ENCODE measurements at regions not wholly inside any gene's neighbourhood (a gene's known extent, or its start where the extent isn't known, plus 50 kb on each side); places are given as distances from the start of the nearest gene placed in this dataset.

DNA sequence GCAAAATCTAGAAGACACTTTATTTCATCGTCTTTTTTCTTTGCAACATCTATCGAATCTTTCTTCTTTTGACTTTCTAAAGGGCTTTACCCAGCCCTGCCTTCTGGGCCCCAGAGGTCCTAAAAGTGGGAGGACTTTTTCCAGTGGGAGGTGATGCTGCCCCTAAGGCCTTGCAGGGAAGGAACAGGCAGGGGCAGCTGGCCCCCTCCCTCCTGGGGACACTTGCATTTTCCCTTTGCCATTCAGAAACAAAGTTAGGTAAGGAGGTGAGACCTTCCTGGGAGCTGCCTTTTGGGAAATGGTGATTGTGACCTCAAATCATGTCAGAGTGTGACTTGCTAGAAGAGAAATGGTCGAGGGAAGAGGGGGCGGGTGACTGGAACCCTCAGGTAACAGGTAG, 132.7 kb downstream of the GLI2 start:
- H3K9me3 ChIP-seq (ENCODE audit: control insufficient read depth, insufficient read depth, low read length): no peaks in the 10 kb centered on the region
- H3K27me3 ChIP-seq (ENCODE audit: control insufficient read depth, insufficient read depth, low read length): no peaks in the 10 kb centered on the region
- H3K4me1 ChIP-seq (ENCODE audit: control insufficient read depth, insufficient read depth, low read length): peaks cover 34% of the 10 kb centered on the region
- no peak overlapping the region for H3K4me3 ChIP-seq (ENCODE audit: low read depth, low read length)
- H3K27ac ChIP-seq (ENCODE audit: low read depth, low read length): peak overlapping the region; percentile 26
- H3K36me3 ChIP-seq (ENCODE audit: control insufficient read depth, insufficient read depth, low read length): no peaks in the 10 kb centered on the region
- no peak overlapping the region for H3K9ac ChIP-seq (ENCODE audit: low read depth, low read length)

- H3K4me3 ChIP-seq (ENCODE audit: low read depth, low read length): no peak overlapping the region
- no peaks in the 10 kb centered on the region for H3K36me3 ChIP-seq (ENCODE audit: control insufficient read depth, insufficient read depth, low read length)
- H3K27ac ChIP-seq (ENCODE audit: low read depth, low read length): no peak overlapping the region
- H3K27me3 ChIP-seq (ENCODE audit: control insufficient read depth, insufficient read depth, low read length): no peaks in the 10 kb centered on the region
- peaks cover 34% of the 10 kb centered on the region for H3K4me1 ChIP-seq (ENCODE audit: control insufficient read depth, insufficient read depth, low read length)
- H3K9me3 ChIP-seq (ENCODE audit: control insufficient read depth, insufficient read depth, low read length): no peaks in the 10 kb centered on the region
- no peak overlapping the region for H3K9ac ChIP-seq (ENCODE audit: low read depth, low read length)
These were observed 133.5 kb downstream of the GLI2 start for GRCh38 chr2:120869036-120869729.

- Histone ChIP-seq H3K4me3 (ENCODE audit: low read depth, low read length) (no peak overlapping the region), H3K27ac (ENCODE audit: low read depth, low read length) (no peak overlapping the region), H3K4me1 (ENCODE audit: control insufficient read depth, insufficient read depth, low read length) (peaks cover 40% of the 10 kb centered on the region)
These were observed 134.2 kb downstream of the GLI2 start for GRCh38 chr2:120869730-120870466.

GRCh38 chr2:120870467-120870788, 134.8 kb downstream of the GLI2 start:
- no peaks in the 10 kb centered on the region for H3K36me3 ChIP-seq (ENCODE audit: control insufficient read depth, insufficient read depth, low read length)
- H3K9ac ChIP-seq (ENCODE audit: low read depth, low read length): no peak overlapping the region
- no peaks in the 10 kb centered on the region for H3K27me3 ChIP-seq (ENCODE audit: control insufficient read depth, insufficient read depth, low read length)
- no peaks in the 10 kb centered on the region for H3K9me3 ChIP-seq (ENCODE audit: control insufficient read depth, insufficient read depth, low read length)
- H3K4me3 ChIP-seq (ENCODE audit: low read depth, low read length): no peak overlapping the region
- H3K4me1 ChIP-seq (ENCODE audit: control insufficient read depth, insufficient read depth, low read length): peaks cover 40% of the 10 kb centered on the region
- H3K27ac ChIP-seq (ENCODE audit: low read depth, low read length): no peak overlapping the region

More at GRCh38 chr2:120869730-120870466, 134.2 kb downstream of the GLI2 start:
- no peak overlapping the region for H3K9ac ChIP-seq (ENCODE audit: low read depth, low read length)
- H3K9me3 ChIP-seq (ENCODE audit: control insufficient read depth, insufficient read depth, low read length): no peaks in the 10 kb centered on the region
- H3K27me3 ChIP-seq (ENCODE audit: control insufficient read depth, insufficient read depth, low read length): no peaks in the 10 kb centered on the region
- H3K36me3 ChIP-seq (ENCODE audit: control insufficient read depth, insufficient read depth, low read length): no peaks in the 10 kb centered on the region

DNA sequence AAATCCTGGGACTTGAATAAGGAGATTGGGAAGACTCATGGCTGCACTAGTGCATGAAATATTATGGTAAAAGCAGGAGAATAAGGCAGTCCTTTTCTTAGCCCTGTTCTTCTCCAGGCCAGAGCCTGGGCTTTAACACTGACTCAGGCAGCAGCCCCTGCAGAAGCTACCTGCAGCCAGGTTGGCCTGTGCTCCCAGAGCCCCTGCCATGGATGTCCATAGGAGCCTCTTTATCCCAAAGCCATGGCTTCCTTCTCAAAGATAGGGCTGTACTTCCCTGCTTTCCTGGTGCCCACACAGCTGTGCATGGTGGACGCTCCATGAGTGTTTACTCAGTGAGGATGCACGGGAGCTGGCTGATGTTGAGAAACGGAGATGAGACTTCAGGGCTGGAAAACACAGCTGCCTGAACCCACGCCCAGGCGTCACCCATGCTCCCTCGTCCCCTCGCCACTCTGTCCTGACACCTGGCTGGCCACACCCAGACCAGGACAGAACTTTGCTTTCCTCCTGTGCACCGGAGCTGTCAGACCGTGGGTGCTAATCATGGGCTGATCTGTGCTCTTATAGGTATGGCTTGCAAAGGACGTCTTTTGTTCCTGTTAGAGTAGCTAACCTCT, 135.5 kb downstream of the GLI2 start:
- H3K4me1 ChIP-seq (ENCODE audit: control insufficient read depth, insufficient read depth, low read length): peaks cover 39% of the 10 kb centered on the region
- H3K9ac ChIP-seq (ENCODE audit: low read depth, low read length): no peak overlapping the region
- H3K27ac ChIP-seq (ENCODE audit: low read depth, low read length): no peak overlapping the region
- H3K36me3 ChIP-seq (ENCODE audit: control insufficient read depth, insufficient read depth, low read length): no peaks in the 10 kb centered on the region
- H3K27me3 ChIP-seq (ENCODE audit: control insufficient read depth, insufficient read depth, low read length): no peaks in the 10 kb centered on the region
- no peaks in the 10 kb centered on the region for H3K9me3 ChIP-seq (ENCODE audit: control insufficient read depth, insufficient read depth, low read length)
- no peak overlapping the region for H3K4me3 ChIP-seq (ENCODE audit: low read depth, low read length)

GRCh38 chr2:120871881-120872620, 136.4 kb downstream of the GLI2 start:
- H3K4me3 ChIP-seq (ENCODE audit: low read depth, low read length): no peak overlapping the region
- H3K9ac ChIP-seq (ENCODE audit: low read depth, low read length): no peak overlapping the region
- H3K4me1 ChIP-seq (ENCODE audit: control insufficient read depth, insufficient read depth, low read length): peaks cover 38% of the 10 kb centered on the region
- H3K27me3 ChIP-seq (ENCODE audit: control insufficient read depth, insufficient read depth, low read length): no peaks in the 10 kb centered on the region
- H3K9me3 ChIP-seq (ENCODE audit: control insufficient read depth, insufficient read depth, low read length): no peaks in the 10 kb centered on the region
- H3K36me3 ChIP-seq (ENCODE audit: control insufficient read depth, insufficient read depth, low read length): no peaks in the 10 kb centered on the region
- H3K27ac ChIP-seq (ENCODE audit: low read depth, low read length): no peak overlapping the region

DNA sequence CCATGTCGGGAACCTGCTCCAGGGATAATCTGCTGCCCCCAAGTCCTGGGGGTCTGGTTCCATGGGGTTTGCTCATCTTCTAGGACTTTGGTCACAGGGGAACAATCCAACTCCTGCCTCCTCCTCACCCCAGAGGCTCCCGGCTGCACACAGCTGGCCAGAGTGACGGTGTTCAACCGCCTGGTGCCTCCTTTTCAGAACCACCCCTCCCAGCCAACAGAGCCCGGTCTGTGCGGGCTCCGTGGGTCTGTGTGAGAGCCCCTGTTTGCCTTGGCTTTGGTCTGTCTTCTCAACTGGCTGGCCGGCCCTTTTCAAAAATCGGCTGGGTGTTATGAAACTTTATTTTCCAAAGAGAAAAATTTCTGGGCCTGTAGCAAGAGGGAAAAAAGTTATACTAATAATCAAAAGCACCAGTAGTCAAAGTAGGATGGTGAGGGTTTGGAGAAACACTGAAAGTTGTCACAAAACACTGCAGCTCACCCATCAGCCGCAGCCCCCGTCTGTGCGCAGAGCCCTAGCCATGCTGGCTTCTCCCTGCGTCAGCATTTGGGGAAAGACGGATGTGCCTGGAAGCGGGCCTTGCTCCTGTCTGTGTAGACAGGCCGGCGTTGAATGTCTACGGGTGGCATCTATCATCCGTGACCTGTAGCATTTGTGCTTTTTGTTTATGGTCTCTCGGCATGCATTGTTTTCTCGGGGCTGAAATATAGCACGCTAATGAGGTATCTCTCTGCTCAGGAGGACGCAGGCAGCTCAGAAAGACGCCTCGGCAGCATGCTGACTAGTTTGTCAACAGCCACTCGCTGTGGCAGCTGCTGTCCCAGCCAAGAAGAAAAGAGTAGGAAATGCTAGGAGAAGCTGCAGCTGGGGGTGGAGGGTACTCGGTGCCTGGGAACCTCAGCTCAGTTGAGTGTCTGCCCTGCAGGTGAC, 138.6 kb downstream of the GLI2 start:
- Histone ChIP-seq H3K4me1 (ENCODE audit: control insufficient read depth, insufficient read depth, low read length) (peaks cover 16% of the 10 kb centered on the region), H3K4me3 (ENCODE audit: low read depth, low read length) (no peak overlapping the region), H3K9me3 (ENCODE audit: control insufficient read depth, insufficient read depth, low read length) (no peaks in the 10 kb centered on the region), H3K27me3 (ENCODE audit: control insufficient read depth, insufficient read depth, low read length) (no peaks in the 10 kb centered on the region), H3K9ac (ENCODE audit: low read depth, low read length) (no peak overlapping the region), H3K36me3 (ENCODE audit: control insufficient read depth, insufficient read depth, low read length) (no peaks in the 10 kb centered on the region), H3K27ac (ENCODE audit: low read depth, low read length) (no peak overlapping the region)

GRCh38 chr2:120874888-120875275, 139.2 kb downstream of the GLI2 start:
- H3K27ac ChIP-seq (ENCODE audit: low read depth, low read length): no peak overlapping the region
- H3K4me3 ChIP-seq (ENCODE audit: low read depth, low read length): no peak overlapping the region
- peaks cover 14% of the 10 kb centered on the region; the same call in 1 of the 2 replicates for H3K4me1 ChIP-seq (ENCODE audit: control insufficient read depth, insufficient read depth, low read length)
- H3K27me3 ChIP-seq (ENCODE audit: control insufficient read depth, insufficient read depth, low read length): no peaks in the 10 kb centered on the region
- no peak overlapping the region for H3K9ac ChIP-seq (ENCODE audit: low read depth, low read length)
- H3K36me3 ChIP-seq (ENCODE audit: control insufficient read depth, insufficient read depth, low read length): no peaks in the 10 kb centered on the region
- H3K9me3 ChIP-seq (ENCODE audit: control insufficient read depth, insufficient read depth, low read length): no peaks in the 10 kb centered on the region

DNA sequence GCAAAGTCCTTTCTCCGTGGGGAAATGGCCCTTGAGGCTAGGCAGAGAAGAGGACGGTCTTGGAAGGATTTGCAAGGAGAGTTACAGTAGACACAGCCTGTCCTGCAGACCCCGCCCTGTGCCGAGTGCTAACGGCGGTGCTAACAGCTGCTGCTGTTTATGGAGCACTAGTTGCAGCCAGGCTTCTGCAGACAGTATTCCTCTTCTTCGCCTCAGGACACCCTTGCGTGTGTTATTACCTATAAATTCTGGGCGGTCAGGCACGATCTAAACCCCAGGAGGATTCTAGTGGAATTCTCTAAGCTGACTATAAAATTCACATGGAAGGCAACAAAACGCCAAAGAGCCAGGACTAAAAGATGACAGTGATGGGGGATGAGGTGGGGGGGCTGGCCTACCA, 139.8 kb downstream of the GLI2 start:
- Histone ChIP-seq H3K36me3 (ENCODE audit: control insufficient read depth, insufficient read depth, low read length) (no peaks in the 10 kb centered on the region), H3K27ac (ENCODE audit: low read depth, low read length) (no peak overlapping the region), H3K9me3 (ENCODE audit: control insufficient read depth, insufficient read depth, low read length) (no peaks in the 10 kb centered on the region), H3K4me1 (ENCODE audit: control insufficient read depth, insufficient read depth, low read length) (peaks cover 17% of the 10 kb centered on the region; the same call in 1 of the 2 replicates), H3K9ac (ENCODE audit: low read depth, low read length) (no peak overlapping the region), H3K27me3 (ENCODE audit: control insufficient read depth, insufficient read depth, low read length) (no peaks in the 10 kb centered on the region), H3K4me3 (ENCODE audit: low read depth, low read length) (no peak overlapping the region)

All from HUES48 (cell line).